Panc1 (cell line): ENCODE measurements at regions not wholly inside any gene's neighbourhood (a gene's known extent, or its start where the extent isn't known, plus 50 kb on each side); places are given as distances from the start of the nearest gene placed in this dataset.

Source experiments
- CTCF ChIP-seq: fragments of 450-650 bp; IDR thresholded peaks from 2 replicates; pipeline ENCODE4 v1.5.1; 2017; ENCODE audit warnings: mild to moderate bottlenecking
- POLR2AphosphoS5 ChIP-seq: IDR thresholded peaks from 2 replicates; pipeline ENCODE4 v1.6.1; 2012; ENCODE audit warnings: mild to moderate bottlenecking, low read depth, low read length, moderate library complexity
- REST ChIP-seq, 2 experiments: IDR thresholded peaks; 2 replicates each; pipeline ENCODE4 v1.6.1; 2011 to 2012; ENCODE audit warnings: low read depth in 2 of 2, control low read depth in 1 of 2, low read length in 1 of 2, mild to moderate bottlenecking in 1 of 2, moderate library complexity in 1 of 2; ENCODE audit not compliant: insufficient read depth in 1 of 2
- TCF7L2 ChIP-seq: IDR thresholded peaks from 2 replicates; pipeline ENCODE4 v1.6.1; 2011; ENCODE audit warnings: mild to moderate bottlenecking, low read depth, low read length, inconsistent platforms

- no peak for TF ChIP-seq POLR2AphosphoS5
- no peak for TF ChIP-seq CTCF
- TF ChIP-seq REST (IDR thresholded peaks at IDR 0.05; ENCODE audit: insufficient read depth in 1 of 2, low read depth in 2 of 2, low read length in 1 of 2): no peak
- no peak for TF ChIP-seq TCF7L2
These were observed 149.0 kb upstream of the STEAP4 start for GRCh38 chr7:88455696-88456095.
